ENCODE measurements at regions not wholly inside any gene's neighbourhood (a gene's known extent, or its start where the extent isn't known, plus 50 kb on each side); places are given as distances from the start of the nearest gene placed in this dataset.

GRCh38 chr13:66077132-66077689 is 1152.9 kb downstream of the PCDH9 start:
- TF ChIP-seq ATF2 (IDR thresholded peaks at IDR 0.05; ENCODE audit: low read length) (no peak), EZH2 (IDR thresholded peaks at IDR 0.05; ENCODE audit: borderline replicate concordance, control insufficient read depth, low read depth, low read length) (no peak)
